ENCODE measurements at regions not wholly inside any gene's neighbourhood (a gene's known extent, or its start where the extent isn't known, plus 50 kb on each side); places are given as distances from the start of the nearest gene placed in this dataset.

GRCh38 chr9:117547904-117548303 lies 133.0 kb upstream of the ASTN2 start:
- DNase-seq (ENCODE audit: low read depth): no peak

GRCh38 chr9:117546894-117547678 lies 132.2 kb upstream of the ASTN2 start:
- DNase-seq (ENCODE audit: low read depth): no peak

- no peak for DNase-seq (ENCODE audit: low read depth)
Measured at GRCh38 chr9:117545846-117546245, 131.0 kb upstream of the ASTN2 start.

GRCh38 chr9:117543089-117543488 lies 128.2 kb upstream of the ASTN2 start:
- no peak for DNase-seq (ENCODE audit: low read depth)

GRCh38 chr9:117542021-117542420 lies 127.2 kb upstream of the ASTN2 start:
- no peak for DNase-seq (ENCODE audit: low read depth)

- DNase-seq (ENCODE audit: low read depth): no peak
Measured at GRCh38 chr9:117541181-117541580, 126.3 kb upstream of the ASTN2 start.

GRCh38 chr9:117535973-117536372 lies 121.1 kb upstream of the ASTN2 start:
- DNase-seq (ENCODE audit: low read depth): no peak

- no peak for DNase-seq (ENCODE audit: low read depth)
Measured at GRCh38 chr9:117535434-117535833, 120.6 kb upstream of the ASTN2 start.

GRCh38 chr9:117528225-117528624 lies 113.4 kb upstream of the ASTN2 start:
- no peak for DNase-seq (ENCODE audit: low read depth)

GRCh38 chr9:117526674-117527073 lies 111.8 kb upstream of the ASTN2 start:
- DNase-seq (ENCODE audit: low read depth): no peak

GRCh38 chr9:117523531-117524153 lies 108.8 kb upstream of the ASTN2 start:
- DNase-seq (ENCODE audit: low read depth): no peak

GRCh38 chr9:117521293-117521692 lies 106.4 kb upstream of the ASTN2 start:
- DNase-seq (ENCODE audit: low read depth): no peak

GRCh38 chr9:117516676-117517632 lies 102.1 kb upstream of the ASTN2 start:
- no peak for DNase-seq (ENCODE audit: low read depth)

- no peak for DNase-seq (ENCODE audit: low read depth)
Measured at GRCh38 chr9:117511852-117512481, 97.1 kb upstream of the ASTN2 start.

GRCh38 chr9:117496307-117496706 lies 81.5 kb upstream of the ASTN2 start:
- DNase-seq (ENCODE audit: low read depth): no peak

GRCh38 chr9:117494401-117495090 lies 79.7 kb upstream of the ASTN2 start:
- no peak for DNase-seq (ENCODE audit: low read depth)

- DNase-seq (ENCODE audit: low read depth): no peak
Measured at GRCh38 chr9:117492476-117492875, 77.6 kb upstream of the ASTN2 start.

GRCh38 chr9:117491491-117491890 lies 76.6 kb upstream of the ASTN2 start:
- no peak for DNase-seq (ENCODE audit: low read depth)

- no peak for DNase-seq (ENCODE audit: low read depth)
Measured at GRCh38 chr9:117490199-117490598, 75.3 kb upstream of the ASTN2 start.

- no peak for DNase-seq (ENCODE audit: low read depth)
Measured at GRCh38 chr9:117488659-117489058, 73.8 kb upstream of the ASTN2 start.

- no peak for DNase-seq (ENCODE audit: low read depth)
Measured at GRCh38 chr9:117487555-117488175, 72.8 kb upstream of the ASTN2 start.

All from stimulated activated CD8-positive, alpha-beta memory T cell treated with anti-CD3 and anti-CD28 coated beads, Interleukin-15, amount 100 ng/mL, for 1 hour (primary cell).